Upper lobe of right lung (tissue), 1 donor: ENCODE measurements at regions not wholly inside any gene's neighbourhood (a gene's known extent, or its start where the extent isn't known, plus 50 kb on each side); places are given as distances from the start of the nearest gene placed in this dataset.

Experiments used
- ATAC-seq: fragments of 200-7000 bp; cut with Tn5 transposase; one replicate; pipeline ENCODE4 v1.9.1; 2020; ENCODE audit warnings: mild to moderate bottlenecking, moderate library complexity
- DNase-seq: peaks from one replicate; pipeline ENCODE4 v3.0.0-alpha.2; 2020
- H3K27ac ChIP-seq: fragments of 200-600 bp; one replicate; pipeline ENCODE4 v1.8.0; 2022
- H3K27me3 ChIP-seq: fragments of 200-600 bp; one replicate; pipeline ENCODE4 v1.8.0; 2022; ENCODE audit warnings: mild to moderate bottlenecking
- H3K36me3 ChIP-seq: fragments of 200-600 bp; one replicate; pipeline ENCODE4 v1.8.0; 2022
- H3K4me1 ChIP-seq: fragments of 200-600 bp; one replicate; pipeline ENCODE4 v1.8.0; 2022
- H3K4me3 ChIP-seq: fragments of 200-600 bp; one replicate; pipeline ENCODE4 v1.8.0; 2022; ENCODE audit warnings: mild to moderate bottlenecking
- H3K9me3 ChIP-seq: fragments of 200-600 bp; one replicate; pipeline ENCODE4 v1.8.0; 2022
- CTCF ChIP-seq: fragments of 200-600 bp; IDR thresholded peaks from one replicate; pipeline ENCODE4 v1.8.0; 2022; ENCODE audit warnings: antibody characterized with exemption
- intact Hi-C: fragments of 100-400 bp; cut with DNase I; formaldehyde crosslinking; loops from one replicate; pipeline ENCODE4 v1.11.0; 2022
- donor health status: DM: no; HTN: yes; CAD: no; lungs with severe emphysema.

GRCh38 chr4:8796096-8796495 lies 75.5 kb downstream of the HMX1 start:
- Histone ChIP-seq H3K9me3 (no peaks in the 10 kb centered on the region), H3K4me3 (no peak overlapping the region), H3K27me3 (no peaks in the 10 kb centered on the region), H3K4me1 (no peaks in the 10 kb centered on the region), H3K36me3 (no peaks in the 10 kb centered on the region), H3K27ac (no peak overlapping the region)
- DNase-seq (no peak), ATAC-seq (no peak)
- TF ChIP-seq CTCF, result no peak
- intact Hi-C loops, result no loop called here

GRCh38 chr4:8795140-8795539 lies 76.5 kb downstream of the HMX1 start:
- intact Hi-C loops, result no loop called here
- no peaks in the 10 kb centered on the region for H3K4me1 ChIP-seq
- H3K4me3 ChIP-seq, result no peak overlapping the region
- H3K36me3 ChIP-seq, result no peaks in the 10 kb centered on the region
- H3K9me3 ChIP-seq, result no peaks in the 10 kb centered on the region
- ATAC-seq, result no peak
- H3K27ac ChIP-seq, result no peak overlapping the region
- TF ChIP-seq CTCF, result no peak
- no peaks in the 10 kb centered on the region for H3K27me3 ChIP-seq
- DNase-seq, result no peak

GRCh38 chr4:8794491-8794890 lies 77.1 kb downstream of the HMX1 start:
- Histone ChIP-seq H3K4me1 (no peaks in the 10 kb centered on the region), H3K9me3 (no peaks in the 10 kb centered on the region), H3K36me3 (no peaks in the 10 kb centered on the region), H3K4me3 (no peak overlapping the region), H3K27me3 (no peaks in the 10 kb centered on the region), H3K27ac (no peak overlapping the region)
- ATAC-seq, result no peak
- DNase-seq, result no peak
- no peak for TF ChIP-seq CTCF
- intact Hi-C loops, result no loop called here

GRCh38 chr4:8793571-8794160 lies 78.0 kb downstream of the HMX1 start:
- Histone ChIP-seq H3K27ac (no peak overlapping the region), H3K4me1 (no peaks in the 10 kb centered on the region), H3K4me3 (no peak overlapping the region), H3K36me3 (no peaks in the 10 kb centered on the region), H3K27me3 (no peaks in the 10 kb centered on the region), H3K9me3 (no peaks in the 10 kb centered on the region)
- ATAC-seq, result peak; percentile 8
- TF ChIP-seq CTCF, result no peak
- no peak for DNase-seq
- intact Hi-C loops, result no loop called here

GRCh38 chr4:8792491-8792890 lies 79.1 kb downstream of the HMX1 start:
- Histone ChIP-seq H3K4me3 (no peak overlapping the region), H3K27ac (no peak overlapping the region), H3K36me3 (no peaks in the 10 kb centered on the region), H3K27me3 (no peaks in the 10 kb centered on the region), H3K9me3 (no peaks in the 10 kb centered on the region), H3K4me1 (no peaks in the 10 kb centered on the region)
- TF ChIP-seq CTCF, result no peak
- DNase-seq (no peak), ATAC-seq (no peak)
- intact Hi-C loops, result no loop called here

- Histone ChIP-seq H3K36me3 (no peaks in the 10 kb centered on the region), H3K9me3 (no peaks in the 10 kb centered on the region), H3K27me3 (no peaks in the 10 kb centered on the region), H3K4me3 (no peak overlapping the region), H3K27ac (no peak overlapping the region), H3K4me1 (no peaks in the 10 kb centered on the region)
- intact Hi-C loops, result no loop called here
- no peak for ATAC-seq
- TF ChIP-seq CTCF, result no peak
- no peak for DNase-seq
Measured at GRCh38 chr4:8791609-8792008, 80.0 kb downstream of the HMX1 start.
